ENCODE measurements at regions not wholly inside any gene's neighbourhood (a gene's known extent, or its start where the extent isn't known, plus 50 kb on each side); places are given as distances from the start of the nearest gene placed in this dataset.

DNA sequence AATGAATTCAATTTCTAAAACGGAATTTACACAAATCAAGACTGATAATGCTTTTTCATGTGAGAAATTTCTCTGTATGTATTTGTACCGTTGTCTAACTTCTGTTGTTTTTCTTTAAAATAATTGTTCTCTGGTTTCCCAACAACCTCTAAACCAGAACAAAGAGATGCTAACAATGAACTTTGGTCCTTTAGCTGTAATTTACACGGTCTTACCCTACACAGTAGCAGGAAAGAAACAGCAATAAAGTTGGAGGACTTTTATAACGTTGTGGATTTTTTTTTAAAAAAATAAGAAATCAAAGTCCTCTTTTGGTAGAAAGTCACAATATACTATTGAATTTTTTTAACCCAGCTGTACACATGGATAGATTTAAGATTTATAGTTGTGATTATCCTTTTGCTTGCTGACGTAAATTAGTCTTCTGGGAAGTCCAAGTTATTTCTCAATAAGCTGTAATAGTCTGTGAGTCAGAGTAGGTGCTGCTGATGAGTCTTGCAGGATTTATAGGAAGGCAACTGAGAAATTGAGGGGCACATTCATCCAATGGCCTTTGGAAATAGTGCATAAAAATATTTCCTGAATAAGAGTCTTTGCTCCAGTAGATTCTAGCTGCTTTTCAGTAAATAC is 76.8 kb upstream of the PCSK1 start:
- Histone ChIP-seq H3K9me2 (replicated peaks; ENCODE audit: control insufficient read depth, low read length) (no peaks in the 10 kb centered on the region), H4K20me1 (ENCODE audit: control insufficient read depth, insufficient read depth, low read depth, low read length) (no peaks in the 10 kb centered on the region), H3K79me2 (ENCODE audit: control insufficient read depth, low read length) (no peaks in the 10 kb centered on the region), H3K9me3 (ENCODE audit: control insufficient read depth, insufficient read depth, low read length) (no peaks in the 10 kb centered on the region), H3K4me2 (ENCODE audit: low read length) (no peak overlapping the region), H3K27me3 (ENCODE audit: control insufficient read depth, low read length) (no peaks in the 10 kb centered on the region), H3K36me3 (ENCODE audit: control insufficient read depth, low read length) (no peaks in the 10 kb centered on the region), H3K4me1 (ENCODE audit: control insufficient read depth, low read length) (no peaks in the 10 kb centered on the region), H3K4me3 (ENCODE audit: low read length) (no peak overlapping the region), H3F3A (ENCODE audit: control insufficient read depth, insufficient read depth) (no peaks in the 10 kb centered on the region), H3K27ac (ENCODE audit: low read depth, low read length) (no peak overlapping the region)
- TF ChIP-seq, protein P1, sequence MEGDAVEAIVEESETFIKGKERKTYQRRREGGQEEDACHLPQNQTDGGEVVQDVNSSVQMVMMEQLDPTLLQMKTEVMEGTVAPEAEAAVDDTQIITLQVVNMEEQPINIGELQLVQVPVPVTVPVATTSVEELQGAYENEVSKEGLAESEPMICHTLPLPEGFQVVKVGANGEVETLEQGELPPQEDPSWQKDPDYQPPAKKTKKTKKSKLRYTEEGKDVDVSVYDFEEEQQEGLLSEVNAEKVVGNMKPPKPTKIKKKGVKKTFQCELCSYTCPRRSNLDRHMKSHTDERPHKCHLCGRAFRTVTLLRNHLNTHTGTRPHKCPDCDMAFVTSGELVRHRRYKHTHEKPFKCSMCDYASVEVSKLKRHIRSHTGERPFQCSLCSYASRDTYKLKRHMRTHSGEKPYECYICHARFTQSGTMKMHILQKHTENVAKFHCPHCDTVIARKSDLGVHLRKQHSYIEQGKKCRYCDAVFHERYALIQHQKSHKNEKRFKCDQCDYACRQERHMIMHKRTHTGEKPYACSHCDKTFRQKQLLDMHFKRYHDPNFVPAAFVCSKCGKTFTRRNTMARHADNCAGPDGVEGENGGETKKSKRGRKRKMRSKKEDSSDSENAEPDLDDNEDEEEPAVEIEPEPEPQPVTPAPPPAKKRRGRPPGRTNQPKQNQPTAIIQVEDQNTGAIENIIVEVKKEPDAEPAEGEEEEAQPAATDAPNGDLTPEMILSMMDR (IDR thresholded peaks at IDR 0.05; ENCODE audit: low read depth, low read length, poor library complexity, severe bottlenecking): no peak
- TF ChIP-seq EZH2phosphoT487 (IDR thresholded peaks at IDR 0.05; ENCODE audit: borderline replicate concordance, low read length): no peak

DNA sequence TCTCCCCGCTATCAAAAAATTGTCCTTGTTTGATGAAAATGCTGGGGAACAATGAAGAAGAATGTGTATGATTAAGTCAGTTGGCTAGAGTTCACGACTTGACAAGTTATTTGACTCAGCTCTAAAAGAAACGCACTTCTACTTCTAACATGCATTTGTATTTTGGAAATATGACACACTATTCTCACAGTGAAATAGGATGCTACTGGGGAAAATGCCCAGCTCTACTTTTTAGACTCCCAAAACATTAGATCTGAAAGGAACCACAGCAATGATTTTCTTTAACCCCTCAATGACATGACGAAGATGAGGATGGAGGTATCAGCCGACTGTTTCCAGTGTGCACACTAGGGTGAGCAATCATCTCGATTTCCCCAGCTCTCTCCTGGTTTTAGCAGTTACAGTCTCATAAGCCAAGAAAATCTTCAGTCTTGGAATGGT is 83.6 kb upstream of the PCSK1 start:
- no peak overlapping the region for H3K27ac ChIP-seq (ENCODE audit: low read depth, low read length)
- H3K79me2 ChIP-seq (ENCODE audit: control insufficient read depth, low read length): no peaks in the 10 kb centered on the region
- TF ChIP-seq EZH2phosphoT487 (IDR thresholded peaks at IDR 0.05; ENCODE audit: borderline replicate concordance, low read length): no peak
- H3K4me2 ChIP-seq (ENCODE audit: low read length): no peak overlapping the region
- H3K4me3 ChIP-seq (ENCODE audit: low read length): no peak overlapping the region
- no peaks in the 10 kb centered on the region for H3K9me2 ChIP-seq (replicated peaks; ENCODE audit: control insufficient read depth, low read length)
- H3K36me3 ChIP-seq (ENCODE audit: control insufficient read depth, low read length): no peaks in the 10 kb centered on the region
- no peaks in the 10 kb centered on the region for H3K4me1 ChIP-seq (ENCODE audit: control insufficient read depth, low read length)
- no peaks in the 10 kb centered on the region for H3K27me3 ChIP-seq (ENCODE audit: control insufficient read depth, low read length)
- H3F3A ChIP-seq (ENCODE audit: control insufficient read depth, insufficient read depth): no peaks in the 10 kb centered on the region
- H3K9me3 ChIP-seq (ENCODE audit: control insufficient read depth, insufficient read depth, low read length): no peaks in the 10 kb centered on the region
- no peaks in the 10 kb centered on the region for H4K20me1 ChIP-seq (ENCODE audit: control insufficient read depth, insufficient read depth, low read depth, low read length)

DNA sequence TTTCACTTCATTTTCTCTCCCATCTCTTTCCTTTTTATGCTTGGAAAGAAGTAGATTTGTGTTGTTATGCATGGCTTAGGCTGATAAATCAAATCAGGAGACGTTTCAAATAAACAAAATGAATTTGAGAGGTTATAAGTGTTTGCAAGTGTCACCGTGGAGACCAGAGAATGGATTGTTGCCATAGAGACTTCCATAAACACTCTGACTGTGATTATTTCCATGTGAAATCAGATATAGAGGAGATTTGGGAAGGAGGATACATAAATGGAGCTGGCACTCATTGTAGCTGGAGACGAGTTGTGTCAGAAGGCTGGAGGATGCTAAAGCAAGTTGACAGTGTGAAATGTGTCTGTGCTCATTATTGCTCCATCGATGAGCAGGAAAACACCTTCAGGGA is 84.2 kb upstream of the PCSK1 start:
- Histone ChIP-seq H3K4me1 (ENCODE audit: control insufficient read depth, low read length) (no peaks in the 10 kb centered on the region), H3K4me2 (ENCODE audit: low read length) (no peak overlapping the region), H3K9me2 (replicated peaks; ENCODE audit: control insufficient read depth, low read length) (no peaks in the 10 kb centered on the region), H3K4me3 (ENCODE audit: low read length) (no peak overlapping the region), H3K9me3 (ENCODE audit: control insufficient read depth, insufficient read depth, low read length) (no peaks in the 10 kb centered on the region), H4K20me1 (ENCODE audit: control insufficient read depth, insufficient read depth, low read depth, low read length) (no peaks in the 10 kb centered on the region), H3K36me3 (ENCODE audit: control insufficient read depth, low read length) (no peaks in the 10 kb centered on the region), H3K27ac (ENCODE audit: low read depth, low read length) (no peak overlapping the region), H3K79me2 (ENCODE audit: control insufficient read depth, low read length) (no peaks in the 10 kb centered on the region), H3K27me3 (ENCODE audit: control insufficient read depth, low read length) (no peaks in the 10 kb centered on the region), H3F3A (ENCODE audit: control insufficient read depth, insufficient read depth) (no peaks in the 10 kb centered on the region)
- TF ChIP-seq, protein P1 (IDR thresholded peaks at IDR 0.05; ENCODE audit: low read depth, low read length, poor library complexity, severe bottlenecking): no peak
- no peak for TF ChIP-seq EZH2phosphoT487 (IDR thresholded peaks at IDR 0.05; ENCODE audit: borderline replicate concordance, low read length)

DNA sequence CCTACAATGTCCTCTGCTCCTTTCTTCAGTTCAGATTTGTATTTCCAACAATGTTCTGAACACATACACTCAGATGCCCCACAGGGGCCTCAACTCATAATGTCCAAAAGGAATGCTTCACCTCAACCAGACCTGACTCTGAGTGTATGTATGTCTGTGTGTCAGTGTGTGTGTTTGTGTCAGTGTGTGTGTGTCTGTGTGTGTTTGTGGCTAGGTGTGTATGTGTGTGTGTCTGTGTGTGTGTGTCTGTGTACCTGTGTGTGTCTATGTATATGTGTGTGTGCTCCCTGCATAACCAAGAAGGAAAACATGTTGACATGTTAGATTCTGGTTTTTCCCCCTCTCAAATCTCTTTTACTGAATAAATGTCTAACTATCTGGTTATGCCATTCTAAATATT is 87.3 kb upstream of the PCSK1 start:
- TF ChIP-seq, protein P1 (IDR thresholded peaks at IDR 0.05; ENCODE audit: low read depth, low read length, poor library complexity, severe bottlenecking): no peak
- no peak for TF ChIP-seq EZH2phosphoT487 (IDR thresholded peaks at IDR 0.05; ENCODE audit: borderline replicate concordance, low read length)
- no peak overlapping the region for H3K4me3 ChIP-seq (ENCODE audit: low read length)
- H3K27ac ChIP-seq (ENCODE audit: low read depth, low read length): no peak overlapping the region
- H3F3A ChIP-seq (ENCODE audit: control insufficient read depth, insufficient read depth): no peaks in the 10 kb centered on the region
- no peaks in the 10 kb centered on the region; the same call in 1 of the 2 replicates for H3K27me3 ChIP-seq (ENCODE audit: control insufficient read depth, low read length)
- no peaks in the 10 kb centered on the region for H4K20me1 ChIP-seq (ENCODE audit: control insufficient read depth, insufficient read depth, low read depth, low read length)
- H3K9me3 ChIP-seq (ENCODE audit: control insufficient read depth, insufficient read depth, low read length): no peaks in the 10 kb centered on the region
- H3K4me2 ChIP-seq (ENCODE audit: low read length): no peak overlapping the region
- H3K9me2 ChIP-seq (replicated peaks; ENCODE audit: control insufficient read depth, low read length): no peaks in the 10 kb centered on the region
- no peaks in the 10 kb centered on the region for H3K79me2 ChIP-seq (ENCODE audit: control insufficient read depth, low read length)
- no peaks in the 10 kb centered on the region for H3K36me3 ChIP-seq (ENCODE audit: control insufficient read depth, low read length)
- no peaks in the 10 kb centered on the region for H3K4me1 ChIP-seq (ENCODE audit: control insufficient read depth, low read length)

Data from DOHH2 (cell line).